Stomach (tissue), 4 donors: ENCODE measurements at regions not wholly inside any gene's neighbourhood (a gene's known extent, or its start where the extent isn't known, plus 50 kb on each side); places are given as distances from the start of the nearest gene placed in this dataset.

Source experiments
- POLR2A ChIP-seq, 4 donors: fragments of 450-650 bp; IDR thresholded peaks; one replicate each; pipeline ENCODE4 v1.6.1; 2016; ENCODE audit warnings: antibody characterized with exemption in 4 of 4, control low read depth in 2 of 4, mild to moderate bottlenecking in 1 of 4, moderate library complexity in 1 of 4
- TF ChIP-seq, protein P1 (sequence below), 7 experiments: fragments of 450-650 bp in 4 of 7; fragments of 200-600 bp in 3 of 7; sonication (generic) in 3 of 7; IDR thresholded peaks; one replicate each; pipeline ENCODE4 v1.5.1; 2016 to 2019; ENCODE audit warnings: antibody characterized with exemption in 7 of 7, control low read depth in 2 of 7, mild to moderate bottlenecking in 1 of 7

DNA sequence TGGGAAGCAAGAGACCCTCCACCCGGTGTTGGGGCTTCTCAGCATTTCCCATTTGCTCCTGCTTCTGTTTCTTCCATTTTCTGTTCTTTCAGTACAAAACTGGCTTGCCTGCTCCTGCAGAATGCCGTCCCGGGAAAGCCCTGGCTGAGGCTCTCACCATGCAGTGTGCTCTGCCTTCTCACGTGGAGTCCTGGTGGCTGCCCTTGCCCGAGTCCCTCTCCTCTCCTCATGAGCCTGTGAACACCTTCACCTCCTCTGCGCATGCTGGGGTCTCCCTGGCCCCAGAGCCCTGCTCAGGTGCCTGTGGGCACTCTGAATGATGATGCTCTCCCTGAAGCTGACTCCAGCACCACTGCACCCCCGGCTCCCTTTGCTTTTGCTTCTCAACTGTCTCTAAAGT lies 752.0 kb downstream of the QKI start:
- TF ChIP-seq, protein P1, sequence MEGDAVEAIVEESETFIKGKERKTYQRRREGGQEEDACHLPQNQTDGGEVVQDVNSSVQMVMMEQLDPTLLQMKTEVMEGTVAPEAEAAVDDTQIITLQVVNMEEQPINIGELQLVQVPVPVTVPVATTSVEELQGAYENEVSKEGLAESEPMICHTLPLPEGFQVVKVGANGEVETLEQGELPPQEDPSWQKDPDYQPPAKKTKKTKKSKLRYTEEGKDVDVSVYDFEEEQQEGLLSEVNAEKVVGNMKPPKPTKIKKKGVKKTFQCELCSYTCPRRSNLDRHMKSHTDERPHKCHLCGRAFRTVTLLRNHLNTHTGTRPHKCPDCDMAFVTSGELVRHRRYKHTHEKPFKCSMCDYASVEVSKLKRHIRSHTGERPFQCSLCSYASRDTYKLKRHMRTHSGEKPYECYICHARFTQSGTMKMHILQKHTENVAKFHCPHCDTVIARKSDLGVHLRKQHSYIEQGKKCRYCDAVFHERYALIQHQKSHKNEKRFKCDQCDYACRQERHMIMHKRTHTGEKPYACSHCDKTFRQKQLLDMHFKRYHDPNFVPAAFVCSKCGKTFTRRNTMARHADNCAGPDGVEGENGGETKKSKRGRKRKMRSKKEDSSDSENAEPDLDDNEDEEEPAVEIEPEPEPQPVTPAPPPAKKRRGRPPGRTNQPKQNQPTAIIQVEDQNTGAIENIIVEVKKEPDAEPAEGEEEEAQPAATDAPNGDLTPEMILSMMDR (IDR thresholded peaks at IDR 0.05), result no peak
- TF ChIP-seq POLR2A (IDR thresholded peaks at IDR 0.05), result no peak
